ENCODE measurements at regions not wholly inside any gene's neighbourhood (a gene's known extent, or its start where the extent isn't known, plus 50 kb on each side); places are given as distances from the start of the nearest gene placed in this dataset.
"Not testable (repeated sequence)": the region's sequence is repeated elsewhere in the genome, so short reads cannot be mapped to it uniquely, and the experiment has no call there.

- Histone ChIP-seq H3K9me3 (no peaks in the 10 kb centered on the region), H3K4me1 (peaks cover 14% of the 10 kb centered on the region), H3K36me3 (no peaks in the 10 kb centered on the region), H3K27me3 (no peaks in the 10 kb centered on the region), H3K4me3 (no peak overlapping the region), H3K27ac (peak overlapping the region; percentile 30)
- ATAC-seq (no peak), DNase-seq (no peak)
- TF ChIP-seq, protein P1, sequence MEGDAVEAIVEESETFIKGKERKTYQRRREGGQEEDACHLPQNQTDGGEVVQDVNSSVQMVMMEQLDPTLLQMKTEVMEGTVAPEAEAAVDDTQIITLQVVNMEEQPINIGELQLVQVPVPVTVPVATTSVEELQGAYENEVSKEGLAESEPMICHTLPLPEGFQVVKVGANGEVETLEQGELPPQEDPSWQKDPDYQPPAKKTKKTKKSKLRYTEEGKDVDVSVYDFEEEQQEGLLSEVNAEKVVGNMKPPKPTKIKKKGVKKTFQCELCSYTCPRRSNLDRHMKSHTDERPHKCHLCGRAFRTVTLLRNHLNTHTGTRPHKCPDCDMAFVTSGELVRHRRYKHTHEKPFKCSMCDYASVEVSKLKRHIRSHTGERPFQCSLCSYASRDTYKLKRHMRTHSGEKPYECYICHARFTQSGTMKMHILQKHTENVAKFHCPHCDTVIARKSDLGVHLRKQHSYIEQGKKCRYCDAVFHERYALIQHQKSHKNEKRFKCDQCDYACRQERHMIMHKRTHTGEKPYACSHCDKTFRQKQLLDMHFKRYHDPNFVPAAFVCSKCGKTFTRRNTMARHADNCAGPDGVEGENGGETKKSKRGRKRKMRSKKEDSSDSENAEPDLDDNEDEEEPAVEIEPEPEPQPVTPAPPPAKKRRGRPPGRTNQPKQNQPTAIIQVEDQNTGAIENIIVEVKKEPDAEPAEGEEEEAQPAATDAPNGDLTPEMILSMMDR (IDR thresholded peaks at IDR 0.05) = no peak
- intact Hi-C loops (cut with DNase I) = no loop called here
These were observed 121.1 kb upstream of the FAM9C start for GRCh38 chrX:13165266-13166189.

GRCh38 chrX:13164611-13165010 lies 120.2 kb upstream of the FAM9C start:
- DNase-seq (no peak), ATAC-seq (no peak)
- Histone ChIP-seq H3K27ac (peak overlapping the region; percentile 30), H3K4me3 (no peak overlapping the region), H3K4me1 (peaks cover 17% of the 10 kb centered on the region), H3K36me3 (no peaks in the 10 kb centered on the region), H3K9me3 (no peaks in the 10 kb centered on the region), H3K27me3 (no peaks in the 10 kb centered on the region)
- intact Hi-C loops (cut with DNase I) = no loop called here
- TF ChIP-seq, protein P1 (IDR thresholded peaks at IDR 0.05) = no peak

GRCh38 chrX:13162772-13163410 lies 118.5 kb upstream of the FAM9C start:
- no peak overlapping the region for H3K27ac ChIP-seq
- H3K36me3 ChIP-seq = no peaks in the 10 kb centered on the region

DNA sequence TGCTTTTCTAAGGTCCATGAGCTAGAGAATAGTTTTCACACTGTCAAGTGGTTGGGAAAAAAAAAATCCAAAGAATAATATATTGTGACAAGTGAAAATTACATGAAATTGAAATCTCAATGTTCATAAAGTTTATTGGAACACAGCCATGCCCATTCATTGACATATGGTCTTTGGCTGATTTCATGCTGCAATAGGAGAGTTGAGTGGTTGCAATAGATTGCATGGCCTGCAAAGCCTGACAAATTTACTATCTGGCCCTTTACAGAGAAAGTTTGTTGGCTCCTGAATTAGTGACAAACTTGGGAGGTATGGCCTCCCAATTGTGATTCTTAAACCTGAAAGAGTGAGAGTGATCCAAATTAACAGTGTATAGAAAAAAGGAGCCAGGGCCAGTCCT lies 115.5 kb upstream of the FAM9C start:
- no peak for ATAC-seq
- no peak for DNase-seq
- H3K36me3 ChIP-seq = no peaks in the 10 kb centered on the region
- TF ChIP-seq, protein P1 (IDR thresholded peaks at IDR 0.05) = no peak
- peaks cover 5% of the 10 kb centered on the region for H3K4me1 ChIP-seq
- intact Hi-C loops (cut with DNase I) = no loop called here
- no peak overlapping the region for H3K27ac ChIP-seq
- no peaks in the 10 kb centered on the region for H3K27me3 ChIP-seq
- no peak overlapping the region for H3K4me3 ChIP-seq
- no peaks in the 10 kb centered on the region for H3K9me3 ChIP-seq

More at GRCh38 chrX:13162772-13163410, 118.5 kb upstream of the FAM9C start:
- intact Hi-C loops (cut with DNase I) = no loop called here
- no peak overlapping the region for H3K4me3 ChIP-seq
- H3K27me3 ChIP-seq = no peaks in the 10 kb centered on the region
- peaks cover 13% of the 10 kb centered on the region for H3K4me1 ChIP-seq
- H3K9me3 ChIP-seq = no peaks in the 10 kb centered on the region
- DNase-seq (no peak), ATAC-seq (no peak)
- TF ChIP-seq, protein P1 (IDR thresholded peaks at IDR 0.05) = no peak

DNA sequence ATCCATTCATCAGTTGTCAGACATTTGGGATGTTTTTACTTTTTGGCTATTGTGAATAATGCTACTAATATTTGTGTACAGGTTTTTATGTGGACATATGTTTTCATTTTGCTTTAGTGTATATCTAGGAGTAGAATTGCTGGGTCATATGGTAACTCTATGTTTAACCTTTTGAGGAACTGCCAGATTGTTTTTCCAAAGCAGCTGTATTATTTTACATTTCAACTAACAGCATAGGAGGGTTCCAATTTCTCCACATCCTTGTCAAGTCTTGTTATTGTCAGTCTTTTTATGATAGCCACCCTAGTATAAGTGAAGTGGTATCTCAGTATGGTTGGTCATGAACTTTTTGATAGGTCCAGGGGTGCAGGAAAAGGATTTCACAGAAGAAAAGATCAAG lies 114.5 kb upstream of the FAM9C start:
- DNase-seq = no peak
- Histone ChIP-seq H3K27me3 (no peaks in the 10 kb centered on the region), H3K4me3 (no peak overlapping the region), H3K27ac (no peak overlapping the region), H3K4me1 (peaks cover 5% of the 10 kb centered on the region), H3K36me3 (no peaks in the 10 kb centered on the region), H3K9me3 (no peaks in the 10 kb centered on the region)
- TF ChIP-seq, protein P1 (IDR thresholded peaks at IDR 0.05) = no peak
- no peak for ATAC-seq
- intact Hi-C loops (cut with DNase I) = no loop called here

GRCh38 chrX:13155550-13155949 lies 111.1 kb upstream of the FAM9C start:
- H3K9me3 ChIP-seq; H3K36me3 ChIP-seq; H3K27ac ChIP-seq; ATAC-seq; intact Hi-C loops (cut with DNase I); H3K4me3 ChIP-seq; H3K27me3 ChIP-seq; DNase-seq; H3K4me1 ChIP-seq: not testable (repeated sequence)
